Loucy (cell line): ENCODE measurements at regions not wholly inside any gene's neighbourhood (a gene's known extent, or its start where the extent isn't known, plus 50 kb on each side); places are given as distances from the start of the nearest gene placed in this dataset.

Source experiments
- H2AFZ ChIP-seq: fragments of 200-600 bp; sonication (generic); 2 replicates; pipeline ENCODE4 v1.6.0; 2016; ENCODE audit warnings: antibody characterized with exemption, mild to moderate bottlenecking, low read length, moderate library complexity
- H3F3A ChIP-seq: fragments of 200-600 bp; 2 replicates; pipeline ENCODE4 v1.6.0; 2016; ENCODE audit warnings: antibody characterized with exemption, low read depth, mild to moderate bottlenecking
- H3K27me3 ChIP-seq: fragments of 200-600 bp; sonication (generic); 2 replicates; pipeline ENCODE4 v1.6.1; 2014; ENCODE audit warnings: low read length, mild to moderate bottlenecking; ENCODE audit not compliant: insufficient read depth, poor library complexity, severe bottlenecking
- H3K36me3 ChIP-seq: fragments of 200-600 bp; sonication (generic); 2 replicates; pipeline ENCODE4 v1.6.1; 2016; ENCODE audit warnings: low read length; ENCODE audit not compliant: insufficient read depth
- H3K4me1 ChIP-seq: fragments of 200-600 bp; sonication (generic); 2 replicates; pipeline ENCODE4 v1.5.1; 2014; ENCODE audit warnings: low read length, mild to moderate bottlenecking; ENCODE audit not compliant: insufficient read depth, poor library complexity, severe bottlenecking
- H3K4me2 ChIP-seq: fragments of 200-600 bp; sonication (generic); 2 replicates; pipeline ENCODE4 v1.6.0; 2014; ENCODE audit warnings: antibody characterized with exemption, low read length, low read depth, mild to moderate bottlenecking; ENCODE audit not compliant: poor library complexity, severe bottlenecking
- H3K4me3 ChIP-seq: fragments of 200-600 bp; sonication (generic); 2 replicates; pipeline ENCODE4 v1.5.1; 2014; ENCODE audit warnings: low read length, mild to moderate bottlenecking, mixed read lengths; ENCODE audit not compliant: poor library complexity, severe bottlenecking
- H3K79me2 ChIP-seq: fragments of 200-600 bp; sonication (generic); 2 replicates; pipeline ENCODE4 v1.6.1; 2014; ENCODE audit warnings: low read length; ENCODE audit not compliant: insufficient read depth
- H3K9ac ChIP-seq: fragments of 200-600 bp; sonication (generic); 2 replicates; pipeline ENCODE4 v1.6.0; 2014; ENCODE audit warnings: mild to moderate bottlenecking, low read depth, low read length, moderate library complexity; ENCODE audit not compliant: poor library complexity, severe bottlenecking
- H3K9me2 ChIP-seq: fragments of 200-600 bp; sonication (generic); replicated peaks from 2 replicates; pipeline ENCODE4 v1.6.1; 2016; ENCODE audit warnings: low read depth, low read length, mixed read lengths
- H3K9me3 ChIP-seq: fragments of 200-600 bp; sonication (generic); 2 replicates; pipeline ENCODE4 v1.6.1; 2014; ENCODE audit warnings: mild to moderate bottlenecking, antibody characterized with exemption, low read length, low read depth; ENCODE audit not compliant: insufficient read depth
- H4K20me1 ChIP-seq: fragments of 200-600 bp; sonication (generic); 2 replicates; pipeline ENCODE4 v1.6.0; 2014; ENCODE audit warnings: antibody characterized with exemption, low read length, mild to moderate bottlenecking; ENCODE audit not compliant: insufficient read depth, poor library complexity, severe bottlenecking
- CTCF ChIP-seq: fragments of 200-600 bp; sonication (generic); conservative IDR thresholded peaks from 2 replicates; pipeline ENCODE4 v1.5.1; 2014; ENCODE audit warnings: mild to moderate bottlenecking, antibody characterized with exemption, low read length
- EZH2phosphoT487 ChIP-seq: fragments of 200-600 bp; IDR thresholded peaks from 2 replicates; pipeline ENCODE4 v1.6.1; 2018; ENCODE audit warnings: antibody characterized with exemption, mild to moderate bottlenecking, moderate library complexity, borderline replicate concordance

GRCh38 chr10:118508863-118509262 lies 86.6 kb downstream of the PRLHR start:
- H3K27me3 ChIP-seq = no peaks in the 10 kb centered on the region
- no peak overlapping the region for H3K9ac ChIP-seq
- H3F3A ChIP-seq = no peaks in the 10 kb centered on the region
- no peaks in the 10 kb centered on the region for H3K4me1 ChIP-seq
- no peaks in the 10 kb centered on the region for H3K9me3 ChIP-seq
- no peak for TF ChIP-seq EZH2phosphoT487
- H4K20me1 ChIP-seq = no peaks in the 10 kb centered on the region
- H3K4me3 ChIP-seq = no peak overlapping the region
- H3K36me3 ChIP-seq = no peaks in the 10 kb centered on the region
- H3K9me2 ChIP-seq = no peaks in the 10 kb centered on the region
- H2AFZ ChIP-seq = no peak overlapping the region
- H3K79me2 ChIP-seq = no peaks in the 10 kb centered on the region
- H3K4me2 ChIP-seq = no peak overlapping the region

- Histone ChIP-seq H3K4me2 (no peak overlapping the region), H3K79me2 (no peaks in the 10 kb centered on the region), H3K4me3 (no peak overlapping the region), H3F3A (no peaks in the 10 kb centered on the region), H3K36me3 (no peaks in the 10 kb centered on the region), H3K27me3 (no peaks in the 10 kb centered on the region), H3K9ac (no peak overlapping the region), H3K9me2 (no peaks in the 10 kb centered on the region), H4K20me1 (no peaks in the 10 kb centered on the region), H3K9me3 (no peaks in the 10 kb centered on the region), H2AFZ (no peak overlapping the region), H3K4me1 (no peaks in the 10 kb centered on the region)
- TF ChIP-seq EZH2phosphoT487 (no peak), CTCF (no peak)
These were observed 87.1 kb downstream of the PRLHR start for GRCh38 chr10:118508355-118508754.

- TF ChIP-seq CTCF = no peak
- no peak for TF ChIP-seq EZH2phosphoT487
- no peaks in the 10 kb centered on the region for H3K79me2 ChIP-seq
These were observed 88.5 kb downstream of the PRLHR start for GRCh38 chr10:118506671-118507590.

More at GRCh38 chr10:118506671-118507590, 88.5 kb downstream of the PRLHR start:
- no peaks in the 10 kb centered on the region for H3K36me3 ChIP-seq
- H3K4me3 ChIP-seq = no peak overlapping the region
- no peak overlapping the region for H2AFZ ChIP-seq
- H3K9me3 ChIP-seq = no peaks in the 10 kb centered on the region
- no peaks in the 10 kb centered on the region for H3F3A ChIP-seq
- H3K9me2 ChIP-seq = no peaks in the 10 kb centered on the region
- H3K9ac ChIP-seq = no peak overlapping the region
- no peaks in the 10 kb centered on the region for H4K20me1 ChIP-seq
- no peak overlapping the region for H3K4me2 ChIP-seq
- no peaks in the 10 kb centered on the region for H3K27me3 ChIP-seq
- no peaks in the 10 kb centered on the region for H3K4me1 ChIP-seq
